HepG2 (cell line): ENCODE measurements at regions not wholly inside any gene's neighbourhood (a gene's known extent, or its start where the extent isn't known, plus 50 kb on each side); places are given as distances from the start of the nearest gene placed in this dataset.

ENCODE experiments used
- CTCF ChIP-seq: sonication (generic); formaldehyde crosslinking; IDR thresholded peaks from 2 replicates; pipeline ENCODE4 v1.5.0; 2020; ENCODE audit warnings: mild to moderate bottlenecking, missing genetic modification reagents, moderate library complexity
- POLR2A ChIP-seq, 2 experiments: IDR thresholded peaks; 2 replicates each; pipeline ENCODE4 v1.6.1; 2011; ENCODE audit warnings: low read depth in 2 of 2, low read length in 2 of 2, mild to moderate bottlenecking in 1 of 2, moderate library complexity in 1 of 2; ENCODE audit not compliant: insufficient read depth in 1 of 2
- RBAK ChIP-seq: sonication (generic); formaldehyde crosslinking; IDR thresholded peaks from 2 replicates; pipeline ENCODE4 v1.5.1; 2020; ENCODE audit warnings: mild to moderate bottlenecking, missing genetic modification reagents
- STAT5B ChIP-seq: sonication (generic); formaldehyde crosslinking; IDR thresholded peaks from 2 replicates; pipeline ENCODE4 v1.4.0; 2020; ENCODE audit warnings: missing genetic modification reagents
- ZNF562 ChIP-seq: sonication (generic); formaldehyde crosslinking; IDR thresholded peaks from 2 replicates; pipeline ENCODE4 v1.8.0; 2022; ENCODE audit warnings: missing genetic modification reagents, borderline replicate concordance

- TF ChIP-seq ZNF562 (CRISPR knock-in tag) (no peak), STAT5B (CRISPR knock-in tag) (no peak), CTCF (CRISPR knock-in tag) (no peak), RBAK (CRISPR knock-in tag) (no peak), POLR2A (IDR thresholded peaks at IDR 0.05; ENCODE audit: insufficient read depth in 1 of 2, low read depth in 2 of 2, low read length in 2 of 2) (no peak)
Observed at GRCh38 chr2:136049991-136050920, 64.8 kb upstream of the DARS1 start.
